Breast epithelium (tissue), 4 donors: ENCODE measurements at regions not wholly inside any gene's neighbourhood (a gene's known extent, or its start where the extent isn't known, plus 50 kb on each side); places are given as distances from the start of the nearest gene placed in this dataset.
"Not testable (repeated sequence)": the region's sequence is repeated elsewhere in the genome, so short reads cannot be mapped to it uniquely, and the experiment has no call there.

Experiments used
- DNase-seq, 2 donors: peaks; one replicate each; pipeline ENCODE4 v3.0.0-alpha.2; 2019; ENCODE audit warnings: low spot score in 2 of 2
- H3K27ac ChIP-seq, 2 donors: fragments of 200-600 bp; sonication (generic) in 1 of 2; one replicate each; pipeline ENCODE4 v1.5.1; 2016 to 2019; ENCODE audit warnings: mild to moderate bottlenecking in 1 of 2
- H3K27me3 ChIP-seq, 2 donors: fragments of 200-600 bp; sonication (generic) in 1 of 2; one replicate each; pipeline versions ENCODE4 v1.5.1 to v1.6.0; 2017 to 2019; ENCODE audit warnings: control low read depth in 1 of 2, mild to moderate bottlenecking in 1 of 2
- H3K36me3 ChIP-seq: fragments of 200-600 bp; one replicate; pipeline ENCODE4 v1.5.1; 2019
- H3K4me1 ChIP-seq, 2 donors: fragments of 200-600 bp; sonication (generic); one replicate each; pipeline ENCODE4 v1.5.1; 2016 to 2019; ENCODE audit warnings: control low read depth in 1 of 2
- H3K4me3 ChIP-seq, 3 donors: fragments of 200-600 bp; sonication (generic); 1 replicate in 2 of 3; 2 replicates in 1 of 3; pipeline ENCODE4 v1.5.1; 2016 to 2019; ENCODE audit warnings: mild to moderate bottlenecking in 3 of 3, moderate library complexity in 2 of 3
- H3K9me3 ChIP-seq, 2 donors: fragments of 200-600 bp; sonication (generic) in 1 of 2; one replicate each; pipeline ENCODE4 v1.5.1; 2016 to 2019; ENCODE audit warnings: control low read depth in 1 of 2
- CTCF ChIP-seq, 3 donors: fragments of 450-650 bp; IDR thresholded peaks; one replicate each; pipeline ENCODE4 v1.5.1; 2016 to 2017; ENCODE audit warnings: antibody characterized with exemption in 3 of 3, mild to moderate bottlenecking in 3 of 3, moderate library complexity in 3 of 3
- POLR2A ChIP-seq: fragments of 450-650 bp; IDR thresholded peaks from one replicate; pipeline ENCODE4 v1.6.1; 2016; ENCODE audit warnings: antibody characterized with exemption, mild to moderate bottlenecking, moderate library complexity
- POLR2AphosphoS5 ChIP-seq, 3 donors: sonication (generic); formaldehyde crosslinking; IDR thresholded peaks; one replicate each; pipeline ENCODE4 v1.6.1; 2017; ENCODE audit warnings: antibody characterized with exemption in 3 of 3
- intact Hi-C: fragments of 100-400 bp; cut with DNase I; formaldehyde crosslinking; loops from one replicate; pipeline ENCODE4 v1.15.1; 2023; ENCODE audit warnings: low total_unique reads

GRCh38 chr1:170436928-170437327 lies 95.0 kb upstream of the GORAB start:
- intact Hi-C loops: no loop called here
- DNase-seq: no peak
- Histone ChIP-seq H3K9me3 (no peaks in the 10 kb centered on the region), H3K27me3 (no peaks in the 10 kb centered on the region), H3K27ac (no peak overlapping the region), H3K4me1 (no peaks in the 10 kb centered on the region), H3K4me3 (no peak overlapping the region), H3K36me3 (no peaks in the 10 kb centered on the region)
- TF ChIP-seq POLR2A (no peak), POLR2AphosphoS5 (IDR thresholded peaks at IDR 0.05) (no peak), CTCF (IDR thresholded peaks at IDR 0.05) (no peak)

GRCh38 chr1:170445096-170445495 lies 86.9 kb upstream of the GORAB start:
- H3K27me3 ChIP-seq: no peaks in the 10 kb centered on the region
- no peak for DNase-seq
- no peaks in the 10 kb centered on the region for H3K9me3 ChIP-seq
- H3K27ac ChIP-seq: no peak overlapping the region
- H3K36me3 ChIP-seq: no peaks in the 10 kb centered on the region
- H3K4me3 ChIP-seq: no peak overlapping the region
- intact Hi-C loops: no loop called here
- no peak for TF ChIP-seq POLR2AphosphoS5 (IDR thresholded peaks at IDR 0.05)
- no peak for TF ChIP-seq POLR2A
- no peak for TF ChIP-seq CTCF (IDR thresholded peaks at IDR 0.05)
- H3K4me1 ChIP-seq: no peaks in the 10 kb centered on the region

GRCh38 chr1:170448661-170449158 lies 83.3 kb upstream of the GORAB start:
- H3K4me1 ChIP-seq: no peaks in the 10 kb centered on the region
- intact Hi-C loops: no loop called here
- H3K9me3 ChIP-seq: no peaks in the 10 kb centered on the region
- no peaks in the 10 kb centered on the region for H3K27me3 ChIP-seq
- TF ChIP-seq CTCF (IDR thresholded peaks at IDR 0.05) (no peak), POLR2A (no peak), POLR2AphosphoS5 (IDR thresholded peaks at IDR 0.05) (no peak)
- DNase-seq: no peak
- no peak overlapping the region for H3K4me3 ChIP-seq
- no peak overlapping the region for H3K27ac ChIP-seq
- H3K36me3 ChIP-seq: no peaks in the 10 kb centered on the region

GRCh38 chr1:170457325-170458050 lies 74.5 kb upstream of the GORAB start:
- H3K36me3 ChIP-seq, H3K27me3 ChIP-seq, DNase-seq, H3K4me1 ChIP-seq, H3K27ac ChIP-seq, intact Hi-C loops, H3K9me3 ChIP-seq, H3K4me3 ChIP-seq: not testable (repeated sequence)

GRCh38 chr1:170460001-170460400 lies 72.0 kb upstream of the GORAB start:
- TF ChIP-seq POLR2A: no peak
- no peak for TF ChIP-seq CTCF (IDR thresholded peaks at IDR 0.05)
- TF ChIP-seq POLR2AphosphoS5 (IDR thresholded peaks at IDR 0.05): no peak
- no peak for DNase-seq
- Histone ChIP-seq H3K36me3 (no peaks in the 10 kb centered on the region), H3K27me3 (no peaks in the 10 kb centered on the region), H3K9me3 (peaks cover 0 to 5% of the 10 kb centered on the region in 2 donors), H3K4me3 (no peak overlapping the region), H3K27ac (no peak overlapping the region), H3K4me1 (no peaks in the 10 kb centered on the region)
- intact Hi-C loops: no loop called here
